ENCODE measurements at regions not wholly inside any gene's neighbourhood (a gene's known extent, or its start where the extent isn't known, plus 50 kb on each side); places are given as distances from the start of the nearest gene placed in this dataset.

DNA sequence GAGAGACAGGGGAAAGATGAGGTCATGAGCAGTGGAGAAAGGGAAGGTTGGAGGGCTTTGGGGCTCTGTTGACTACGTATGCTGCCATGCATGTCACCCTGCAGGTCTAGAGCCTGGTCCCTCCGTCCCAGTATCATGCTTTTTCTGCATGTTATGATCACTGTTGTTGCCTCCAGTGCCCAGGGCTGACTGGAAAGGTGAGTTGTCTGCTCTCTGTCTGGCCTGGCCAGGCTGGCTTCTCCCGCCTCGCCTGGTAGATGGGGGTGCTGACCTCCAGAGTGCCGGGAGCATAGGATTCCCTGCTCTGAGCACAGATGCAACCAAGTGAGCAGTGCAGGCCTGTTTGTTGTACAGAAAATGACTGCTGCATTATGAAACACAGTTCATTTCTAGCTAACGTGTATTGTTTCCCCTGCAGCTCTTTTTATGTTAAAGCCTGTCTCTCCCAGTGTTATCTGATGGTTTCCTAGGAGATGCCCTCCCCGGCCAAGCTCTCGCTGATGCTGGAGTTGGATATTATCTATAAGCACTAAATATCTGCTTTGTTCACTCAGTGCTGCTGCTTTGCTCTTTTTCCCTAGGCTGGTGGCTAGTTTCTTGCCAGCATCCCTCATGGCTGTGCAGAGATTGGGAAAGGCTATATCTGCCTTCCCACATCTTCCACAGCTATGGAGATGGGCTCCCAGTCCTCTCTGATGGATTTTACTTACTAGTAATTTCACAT lies 158.2 kb downstream of the TDRD15 start:
- no peak for DNase-seq (ENCODE audit: low spot score)

GRCh38 chr2:21282515-21282898 lies 158.7 kb downstream of the TDRD15 start:
- no peak for DNase-seq (ENCODE audit: low spot score)

GRCh38 chr2:21288299-21288698 lies 164.5 kb downstream of the TDRD15 start:
- no peak for DNase-seq (ENCODE audit: low spot score)

- no peak for DNase-seq (ENCODE audit: low spot score)
These were observed 165.2 kb downstream of the TDRD15 start for GRCh38 chr2:21288739-21289520.

DNA sequence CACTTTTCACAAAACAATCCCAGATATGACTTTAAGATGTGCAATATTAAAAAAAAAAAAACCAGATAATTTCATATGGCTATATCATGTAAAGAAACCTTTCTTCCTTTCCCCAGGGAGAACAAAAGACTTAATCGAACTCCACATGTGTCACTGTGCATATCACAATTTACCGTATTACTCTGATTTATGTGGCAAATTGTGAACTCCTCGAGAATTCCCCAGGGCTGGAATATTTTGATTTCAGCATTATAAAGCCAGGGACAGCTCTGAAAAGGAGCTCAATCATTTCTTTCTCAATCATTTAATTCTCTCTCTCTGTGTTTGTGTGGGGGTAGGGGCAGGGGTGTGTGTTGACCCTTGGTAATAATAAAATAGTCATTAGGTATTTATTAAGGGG lies 165.8 kb downstream of the TDRD15 start:
- DNase-seq (ENCODE audit: low spot score), result no peak

DNA sequence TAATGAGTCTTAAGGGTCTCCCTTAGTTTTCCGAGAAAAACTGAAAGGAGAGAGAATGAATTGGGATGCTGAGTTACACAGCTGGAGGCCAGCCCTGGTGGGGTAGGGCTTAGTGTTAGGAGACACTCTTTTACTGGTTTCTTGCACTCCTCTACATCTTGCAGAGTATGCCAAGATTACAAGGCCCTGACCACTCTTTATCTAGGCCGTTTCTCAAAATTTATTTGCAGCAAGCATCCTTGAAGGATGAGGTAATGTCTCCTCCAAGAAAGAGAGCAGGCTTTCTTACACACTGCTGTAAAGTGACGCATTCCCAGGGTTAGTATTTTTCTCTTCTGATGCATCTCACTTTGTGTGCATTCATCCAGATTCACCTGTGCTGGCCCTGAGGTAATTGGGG lies 166.2 kb downstream of the TDRD15 start:
- no peak for DNase-seq (ENCODE audit: low spot score)

- no peak for DNase-seq (ENCODE audit: low spot score)
These were observed 167.7 kb downstream of the TDRD15 start for GRCh38 chr2:21291426-21291825.

DNA sequence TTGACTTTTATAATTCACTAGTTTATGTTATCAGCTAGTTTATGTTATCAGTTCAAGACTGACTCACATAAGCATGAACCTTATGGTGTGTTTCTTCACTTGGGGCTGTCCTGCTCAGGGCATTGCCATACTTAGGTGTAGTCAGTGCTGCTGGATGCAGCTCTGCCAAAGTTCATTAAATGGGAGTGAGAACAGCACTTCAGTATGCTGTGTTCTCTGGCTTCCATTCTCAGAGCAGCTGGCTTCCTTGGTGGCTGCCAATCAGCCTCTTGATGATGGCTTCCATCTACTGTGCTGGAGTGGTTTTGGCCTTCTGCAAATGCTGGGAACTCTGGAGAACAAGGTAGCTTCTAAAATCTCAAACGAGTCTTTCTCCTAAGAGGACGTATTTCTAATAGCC lies 170.7 kb downstream of the TDRD15 start:
- DNase-seq (ENCODE audit: low spot score), result no peak

DNA sequence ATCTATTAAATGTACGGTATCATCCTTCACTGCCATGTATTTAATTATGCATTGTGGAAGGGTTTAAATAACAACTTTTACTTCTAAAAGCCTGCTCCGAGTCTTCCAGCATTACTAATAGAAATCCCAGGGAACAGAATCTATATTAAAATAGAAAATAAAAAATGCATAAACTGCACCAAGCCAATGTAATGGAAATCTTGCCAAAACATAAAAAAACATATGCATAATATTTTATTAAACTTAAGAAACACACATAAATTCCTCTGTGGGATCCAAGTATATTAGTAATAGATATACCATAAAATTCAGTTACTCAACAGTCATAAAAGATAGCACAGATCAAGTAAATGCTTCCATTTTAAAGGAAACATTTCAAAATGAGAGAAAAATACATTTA lies 175.6 kb downstream of the TDRD15 start:
- no peak for DNase-seq (ENCODE audit: low spot score)

DNA sequence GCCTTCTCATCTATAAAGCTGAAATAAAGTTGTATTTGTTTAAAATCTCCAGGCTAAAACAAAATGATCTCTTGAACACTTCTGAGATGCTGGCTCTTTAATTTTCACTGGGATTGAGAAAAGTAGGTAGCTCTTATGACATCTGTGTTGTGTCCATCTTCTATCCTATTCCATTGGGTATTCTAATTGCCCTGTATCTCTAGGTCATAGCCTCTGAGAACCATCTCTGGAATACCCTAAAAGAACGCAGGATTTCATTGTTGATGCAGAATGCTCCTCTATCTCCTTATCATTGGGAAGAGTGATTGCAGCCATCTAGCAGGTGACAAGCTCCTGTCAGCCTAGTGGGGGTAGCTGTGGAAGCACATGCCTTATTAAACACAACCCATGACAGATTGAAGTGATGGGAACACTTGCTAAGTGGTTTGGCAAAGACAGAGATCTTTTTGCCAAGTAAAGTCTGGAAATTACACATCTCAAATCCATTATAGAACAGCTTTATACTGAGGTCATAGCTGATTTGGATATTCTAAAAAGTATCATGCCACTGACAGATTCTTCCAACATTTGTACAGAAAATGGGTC lies 178.2 kb downstream of the TDRD15 start:
- DNase-seq (ENCODE audit: low spot score), result no peak

DNA sequence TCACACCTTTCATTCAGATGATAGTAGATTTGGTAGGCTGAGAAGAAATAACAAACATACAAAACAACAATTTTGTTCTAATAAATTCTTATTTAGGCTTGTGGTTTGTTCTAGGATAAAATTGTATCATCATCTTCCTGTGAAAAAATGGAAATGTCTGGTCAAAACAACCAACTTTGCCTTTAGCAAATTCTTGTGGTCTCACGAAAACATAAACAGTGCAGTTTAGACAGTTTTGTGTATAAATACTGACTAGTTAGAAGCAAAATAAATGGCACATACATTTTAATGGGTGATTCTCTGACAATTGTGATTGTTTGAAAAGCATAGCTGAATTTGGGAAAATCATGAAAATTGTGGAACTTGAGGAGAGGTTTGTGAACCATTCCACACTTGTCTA lies 180.1 kb downstream of the TDRD15 start:
- no peak for DNase-seq (ENCODE audit: low spot score)

GRCh38 chr2:21305581-21305980 lies 181.8 kb downstream of the TDRD15 start:
- no peak for DNase-seq (ENCODE audit: low spot score)

DNA sequence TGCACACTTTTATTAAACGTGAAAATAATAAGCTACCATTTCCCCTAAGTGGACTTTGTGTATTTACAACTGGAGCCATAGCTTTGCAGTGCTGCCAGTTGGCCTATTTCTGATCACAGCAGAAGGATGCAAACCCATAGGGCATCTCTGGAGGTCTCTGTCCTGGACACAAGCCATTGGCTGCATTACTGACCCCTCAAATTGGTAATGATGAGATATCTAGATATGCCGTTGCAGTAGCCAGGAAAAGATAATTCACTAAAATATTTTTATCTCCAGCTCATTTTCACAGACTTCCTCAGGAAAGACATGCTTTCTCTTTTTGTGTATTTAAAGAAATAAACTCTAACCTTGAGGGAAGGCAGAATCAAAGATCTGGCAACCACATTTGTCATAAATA lies 182.5 kb downstream of the TDRD15 start:
- no peak for DNase-seq (ENCODE audit: low spot score)

- DNase-seq (ENCODE audit: low spot score), result no peak
These were observed 183.3 kb downstream of the TDRD15 start for GRCh38 chr2:21307037-21307436.

DNA sequence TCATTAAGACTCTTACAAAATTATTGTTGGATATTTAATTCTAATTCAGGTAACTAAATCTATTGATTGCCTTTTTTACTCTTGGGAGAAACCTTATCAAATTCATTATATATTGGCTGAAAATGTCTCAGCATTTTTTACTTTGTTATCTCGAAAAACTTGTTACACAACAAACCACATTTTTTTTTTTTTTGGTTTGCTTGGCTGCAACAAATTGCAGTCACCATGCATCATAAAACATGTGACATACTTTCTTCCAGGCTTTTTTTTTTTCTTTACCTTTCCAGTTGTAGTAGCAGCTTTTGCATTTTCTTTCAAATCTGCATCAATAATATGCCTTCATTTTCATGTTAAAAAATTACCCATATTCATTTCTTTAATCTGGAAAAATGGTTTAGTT lies 186.7 kb downstream of the TDRD15 start:
- DNase-seq (ENCODE audit: low spot score), result no peak

- DNase-seq (ENCODE audit: low spot score), result no peak
These were observed 190.6 kb downstream of the TDRD15 start for GRCh38 chr2:21314322-21314835.

GRCh38 chr2:21317131-21317530 lies 193.4 kb downstream of the TDRD15 start:
- DNase-seq (ENCODE audit: low spot score), result peak; percentile 89

DNA sequence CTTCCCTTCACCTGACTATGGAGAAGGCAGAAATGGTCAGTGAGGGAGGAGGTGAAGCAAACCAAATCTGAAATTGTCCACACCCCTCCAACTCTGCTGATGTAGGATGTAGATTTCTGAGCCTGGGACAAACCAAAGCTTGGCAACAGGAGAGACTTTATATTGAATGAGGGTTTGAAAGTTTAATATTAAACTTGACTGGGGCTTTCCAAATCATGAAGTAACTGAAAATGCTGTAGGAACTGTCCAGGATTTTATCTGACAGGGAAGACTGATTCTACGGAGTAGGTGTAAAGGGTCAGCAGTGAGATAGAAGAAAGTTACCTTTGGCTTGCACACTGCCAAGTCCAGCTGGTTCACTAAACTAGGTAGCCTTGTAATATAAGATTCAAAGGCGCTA lies 194.5 kb downstream of the TDRD15 start:
- no peak for DNase-seq (ENCODE audit: low spot score)

DNA sequence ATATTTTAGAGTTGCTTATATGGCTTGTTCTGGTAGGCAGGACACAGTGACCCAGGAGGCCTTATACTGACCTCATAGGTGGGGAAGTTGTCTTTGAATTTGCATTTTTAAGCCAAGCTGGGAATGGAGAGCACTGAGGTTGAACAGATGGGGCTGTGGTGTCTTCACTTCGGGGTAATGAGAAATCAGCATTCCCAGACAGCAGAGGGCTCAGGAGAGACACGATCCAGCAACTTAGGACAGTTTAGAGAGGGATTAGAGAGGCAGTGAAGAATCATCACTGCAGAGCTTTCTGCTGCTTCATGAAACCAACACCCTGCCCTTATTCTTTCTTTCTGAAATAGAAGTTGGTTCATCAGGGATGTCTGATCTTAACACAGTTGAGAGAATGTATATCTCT lies 202.4 kb downstream of the TDRD15 start:
- DNase-seq (ENCODE audit: low spot score), result peak; percentile 58

DNA sequence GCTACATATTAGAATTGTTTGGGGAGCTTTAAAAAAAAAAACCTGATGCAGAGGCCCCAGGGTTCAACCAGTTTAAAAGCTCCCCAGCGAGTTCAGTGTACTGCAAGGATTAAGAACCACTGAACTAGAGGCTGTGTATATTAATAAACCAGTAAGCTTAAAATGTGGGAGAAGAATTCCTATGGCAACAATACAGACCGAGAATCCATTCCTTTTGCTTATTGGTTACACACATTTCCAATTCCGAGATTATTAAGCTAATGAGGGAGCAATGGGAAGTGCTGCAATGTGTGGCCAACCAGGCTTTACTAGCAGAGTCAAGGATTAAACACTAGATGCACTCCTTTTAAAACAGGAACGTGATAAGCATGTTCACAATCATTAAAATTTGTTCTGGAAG lies 204.4 kb downstream of the TDRD15 start:
- no peak for DNase-seq (ENCODE audit: low spot score)

DNA sequence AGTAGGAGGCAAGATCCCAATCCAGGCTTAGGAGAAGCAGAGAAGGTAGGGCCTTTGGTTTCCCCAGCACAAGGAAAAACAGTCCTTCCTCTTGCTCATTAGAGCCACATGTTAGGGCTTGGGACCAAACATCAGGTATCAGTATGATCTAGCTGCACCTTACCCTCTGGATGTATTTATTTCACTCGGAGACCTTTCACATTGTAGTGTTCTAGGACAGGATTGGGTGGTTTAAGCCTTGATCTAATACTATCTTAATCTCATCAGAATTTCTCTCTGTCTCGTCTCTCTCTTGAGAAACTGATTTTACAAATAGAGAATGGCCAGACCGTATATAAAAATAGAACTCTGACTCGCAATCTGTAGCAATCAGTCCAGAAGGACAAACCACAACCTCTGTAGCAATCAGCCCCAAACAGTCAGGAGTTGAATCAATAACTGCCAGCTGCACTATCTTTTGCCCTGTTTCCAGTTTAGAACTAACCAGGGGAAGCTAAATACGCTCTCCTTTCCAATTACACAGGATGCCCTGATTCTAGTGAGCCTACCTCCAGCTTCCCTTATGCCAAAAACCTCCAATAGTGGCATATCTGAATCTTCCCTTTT lies 207.1 kb downstream of the TDRD15 start:
- DNase-seq (ENCODE audit: low spot score), result no peak

GRCh38 chr2:21331625-21332370 lies 208.0 kb downstream of the TDRD15 start:
- no peak for DNase-seq (ENCODE audit: low spot score)
